OCI-LY1 (cell line): ENCODE measurements at regions not wholly inside any gene's neighbourhood (a gene's known extent, or its start where the extent isn't known, plus 50 kb on each side); places are given as distances from the start of the nearest gene placed in this dataset.

ENCODE experiments used
- H2AFZ ChIP-seq: fragments of 200-600 bp; sonication (generic), shearing (Covaris generic); 2 replicates; pipeline ENCODE4 v1.6.0; 2014; ENCODE audit warnings: antibody characterized with exemption, mild to moderate bottlenecking, low read length
- H3F3A ChIP-seq: fragments of 200-600 bp; sonication (generic), shearing (Covaris generic); 2 replicates; pipeline ENCODE4 v1.6.0; 2014; ENCODE audit warnings: mild to moderate bottlenecking, antibody characterized with exemption, low read length, moderate library complexity; ENCODE audit not compliant: insufficient read depth
- H3K27ac ChIP-seq: fragments of 200-600 bp; sonication (generic); 2 replicates; pipeline ENCODE4 v1.5.1; 2014; ENCODE audit warnings: low read length, mixed run types, mild to moderate bottlenecking, low read depth; ENCODE audit not compliant: poor library complexity, severe bottlenecking
- H3K27me3 ChIP-seq: fragments of 200-600 bp; sonication (generic); 2 replicates; pipeline ENCODE4 v1.6.0; 2014; ENCODE audit warnings: antibody characterized with exemption, mild to moderate bottlenecking, low read length, moderate library complexity; ENCODE audit not compliant: insufficient read depth
- H3K36me3 ChIP-seq: fragments of 200-600 bp; sonication (generic); 2 replicates; pipeline ENCODE4 v1.6.1; 2014; ENCODE audit warnings: mild to moderate bottlenecking, antibody characterized with exemption, low read length, moderate library complexity, mixed read lengths; ENCODE audit not compliant: insufficient read depth
- H3K4me1 ChIP-seq: fragments of 200-600 bp; sonication (generic); 2 replicates; pipeline ENCODE4 v1.5.1; 2014; ENCODE audit warnings: mild to moderate bottlenecking, low read length, moderate library complexity; ENCODE audit not compliant: insufficient read depth, severe bottlenecking
- H3K4me2 ChIP-seq: fragments of 200-600 bp; sonication (generic), shearing (Covaris generic); 2 replicates; pipeline ENCODE4 v1.6.1; 2014; ENCODE audit warnings: low read length
- H3K4me3 ChIP-seq: fragments of 200-600 bp; sonication (generic); 2 replicates; pipeline ENCODE4 v1.5.1; 2014; ENCODE audit warnings: low read length, low read depth, mild to moderate bottlenecking, mixed read lengths; ENCODE audit not compliant: poor library complexity, severe bottlenecking
- H3K79me2 ChIP-seq: fragments of 200-600 bp; shearing (Covaris generic); 2 replicates; pipeline ENCODE4 v1.6.1; 2016; ENCODE audit warnings: mixed run types, low read length, mixed read lengths; ENCODE audit not compliant: insufficient read depth
- H3K9ac ChIP-seq: fragments of 200-600 bp; sonication (generic), shearing (Covaris generic); 2 replicates; pipeline ENCODE4 v1.6.1; 2014; ENCODE audit warnings: mild to moderate bottlenecking, low read length, mixed read lengths
- H3K9me2 ChIP-seq: fragments of 200-600 bp; sonication (generic), shearing (Covaris generic); 2 replicates; pipeline ENCODE4 v1.6.1; 2014; ENCODE audit warnings: low read depth, mild to moderate bottlenecking, low read length, mixed read lengths
- H3K9me3 ChIP-seq: fragments of 200-600 bp; shearing (Covaris generic); 2 replicates; pipeline ENCODE4 v1.6.1; 2014; ENCODE audit warnings: low read length, mixed read lengths
- H4K20me1 ChIP-seq: fragments of 200-600 bp; sonication (generic), shearing (Covaris generic); 2 replicates; pipeline ENCODE4 v1.6.0; 2016; ENCODE audit warnings: mild to moderate bottlenecking, low read length; ENCODE audit not compliant: insufficient read depth
- EZH2 ChIP-seq: fragments of 200-600 bp; sonication (generic), shearing (Covaris generic); IDR thresholded peaks from 2 replicates; pipeline ENCODE4 v1.8.0; 2017; ENCODE audit warnings: borderline replicate concordance, mixed run types, mild to moderate bottlenecking, antibody characterized with exemption, low read length, moderate library complexity, mixed read lengths
- TF ChIP-seq, protein P1 (sequence below): fragments of 200-600 bp; sonication (generic), shearing (Covaris generic); IDR thresholded peaks from 2 replicates; pipeline ENCODE4 v1.5.1; 2017; ENCODE audit warnings: mild to moderate bottlenecking, antibody characterized with exemption, low read length, moderate library complexity, mixed read lengths

- Histone ChIP-seq H3K4me1 (no peaks in the 10 kb centered on the region), H2AFZ (no peak overlapping the region), H3K9ac (no peak overlapping the region), H3K4me2 (no peak overlapping the region), H3K36me3 (no peaks in the 10 kb centered on the region), H3K27me3 (no peaks in the 10 kb centered on the region), H3K9me2 (no peaks in the 10 kb centered on the region), H3K79me2 (no peaks in the 10 kb centered on the region), H4K20me1 (no peaks in the 10 kb centered on the region), H3K9me3 (no peaks in the 10 kb centered on the region), H3K27ac (no peak overlapping the region), H3K4me3 (no peak overlapping the region), H3F3A (no peaks in the 10 kb centered on the region)
- TF ChIP-seq, protein P1, sequence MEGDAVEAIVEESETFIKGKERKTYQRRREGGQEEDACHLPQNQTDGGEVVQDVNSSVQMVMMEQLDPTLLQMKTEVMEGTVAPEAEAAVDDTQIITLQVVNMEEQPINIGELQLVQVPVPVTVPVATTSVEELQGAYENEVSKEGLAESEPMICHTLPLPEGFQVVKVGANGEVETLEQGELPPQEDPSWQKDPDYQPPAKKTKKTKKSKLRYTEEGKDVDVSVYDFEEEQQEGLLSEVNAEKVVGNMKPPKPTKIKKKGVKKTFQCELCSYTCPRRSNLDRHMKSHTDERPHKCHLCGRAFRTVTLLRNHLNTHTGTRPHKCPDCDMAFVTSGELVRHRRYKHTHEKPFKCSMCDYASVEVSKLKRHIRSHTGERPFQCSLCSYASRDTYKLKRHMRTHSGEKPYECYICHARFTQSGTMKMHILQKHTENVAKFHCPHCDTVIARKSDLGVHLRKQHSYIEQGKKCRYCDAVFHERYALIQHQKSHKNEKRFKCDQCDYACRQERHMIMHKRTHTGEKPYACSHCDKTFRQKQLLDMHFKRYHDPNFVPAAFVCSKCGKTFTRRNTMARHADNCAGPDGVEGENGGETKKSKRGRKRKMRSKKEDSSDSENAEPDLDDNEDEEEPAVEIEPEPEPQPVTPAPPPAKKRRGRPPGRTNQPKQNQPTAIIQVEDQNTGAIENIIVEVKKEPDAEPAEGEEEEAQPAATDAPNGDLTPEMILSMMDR, result no peak
- TF ChIP-seq EZH2, result no peak
These were observed 881.9 kb downstream of the GALC start for GRCh38 chr14:87111126-87111525.

GRCh38 chr14:87109271-87109670, 883.7 kb downstream of the GALC start:
- Histone ChIP-seq H3K9ac (no peak overlapping the region), H3K9me3 (no peaks in the 10 kb centered on the region), H3K4me1 (no peaks in the 10 kb centered on the region), H3K79me2 (no peaks in the 10 kb centered on the region), H2AFZ (no peak overlapping the region), H3F3A (no peaks in the 10 kb centered on the region), H3K27ac (no peak overlapping the region), H3K9me2 (no peaks in the 10 kb centered on the region), H3K27me3 (no peaks in the 10 kb centered on the region), H3K4me2 (no peak overlapping the region), H3K4me3 (no peak overlapping the region), H4K20me1 (no peaks in the 10 kb centered on the region), H3K36me3 (no peaks in the 10 kb centered on the region)
- TF ChIP-seq, protein P1, result no peak
- TF ChIP-seq EZH2, result no peak

GRCh38 chr14:87108726-87109125, 884.3 kb downstream of the GALC start:
- no peaks in the 10 kb centered on the region for H3K4me1 ChIP-seq
- no peak overlapping the region for H3K4me3 ChIP-seq
- no peak overlapping the region for H3K9ac ChIP-seq
- H3K27me3 ChIP-seq, result no peaks in the 10 kb centered on the region
- H3K9me2 ChIP-seq, result no peaks in the 10 kb centered on the region
- no peaks in the 10 kb centered on the region for H3F3A ChIP-seq
- H3K79me2 ChIP-seq, result no peaks in the 10 kb centered on the region
- H3K4me2 ChIP-seq, result no peak overlapping the region
- H4K20me1 ChIP-seq, result no peaks in the 10 kb centered on the region
- no peak overlapping the region for H3K27ac ChIP-seq
- no peaks in the 10 kb centered on the region for H3K9me3 ChIP-seq
- H3K36me3 ChIP-seq, result no peaks in the 10 kb centered on the region
- H2AFZ ChIP-seq, result no peak overlapping the region
- TF ChIP-seq, protein P1, result no peak
- TF ChIP-seq EZH2, result no peak
